Prostate gland (tissue), 2 donors: ENCODE measurements at regions not wholly inside any gene's neighbourhood (a gene's known extent, or its start where the extent isn't known, plus 50 kb on each side); places are given as distances from the start of the nearest gene placed in this dataset.

ENCODE experiments used
- DNase-seq: peaks from one replicate; pipeline ENCODE4 v3.0.0-alpha.2; 2019; ENCODE audit warnings: low spot score
- H3K27ac ChIP-seq, 2 donors: fragments of 200-600 bp; sonication (generic); 2 replicates each; pipeline ENCODE4 v1.5.1; 2017 to 2019
- H3K27me3 ChIP-seq: fragments of 200-600 bp; sonication (generic); replicated peaks from 2 replicates; pipeline ENCODE4 v1.5.1; 2019; ENCODE audit not compliant: insufficient read depth
- H3K36me3 ChIP-seq, 2 donors: fragments of 200-600 bp; sonication (generic); 1 replicate in 1 of 2; 2 replicates in 1 of 2; pipeline versions ENCODE4 v1.5.1 to v1.8.1; 2017 to 2019
- H3K4me1 ChIP-seq: fragments of 200-600 bp; sonication (generic); replicated peaks from 2 replicates; pipeline ENCODE4 v1.5.1; 2019
- H3K4me3 ChIP-seq, 2 donors: fragments of 200-600 bp; sonication (generic); 2 replicates each; pipeline ENCODE4 v1.5.1; 2017 to 2019
- H3K9me3 ChIP-seq: fragments of 200-600 bp; sonication (generic); 2 replicates; pipeline ENCODE4 v1.5.1; 2017
- CTCF ChIP-seq, 4 experiments: fragments of 200-600 bp in 2 of 4; fragments of 450-650 bp in 2 of 4; sonication (generic) in 2 of 4; IDR thresholded peaks; 1 replicate in 3 of 4; 2 replicates in 1 of 4; pipeline ENCODE4 v1.5.1; 2016 to 2019; ENCODE audit warnings: antibody characterized with exemption in 4 of 4, mild to moderate bottlenecking in 2 of 4, moderate library complexity in 2 of 4
- POLR2A ChIP-seq: fragments of 450-650 bp; IDR thresholded peaks from one replicate; pipeline ENCODE4 v1.6.1; 2016; ENCODE audit warnings: antibody characterized with exemption, mild to moderate bottlenecking
- POLR2AphosphoS5 ChIP-seq: sonication (generic); formaldehyde crosslinking; IDR thresholded peaks from one replicate; pipeline ENCODE4 v1.6.1; 2017; ENCODE audit warnings: antibody characterized with exemption
- WGBS: methylation state at CpG from one replicate; pipeline ENCODE4 v1.1.5; 2018; 5-methylcytosine and 5-hydroxymethylcytosine counted together
- intact Hi-C: fragments of 100-400 bp; cut with DNase I; formaldehyde crosslinking; loops from one replicate; pipeline ENCODE4 v1.14.2; 2022

- no peaks in the 10 kb centered on the region for H3K9me3 ChIP-seq
- DNase-seq = no peak
- no peak overlapping the region for H3K27ac ChIP-seq
- no peak overlapping the region for H3K4me3 ChIP-seq
- WGBS = 89% methylated on average over 1 of the region's 1 CpG
- H3K4me1 ChIP-seq = no peaks in the 10 kb centered on the region
- TF ChIP-seq POLR2AphosphoS5 (no peak), POLR2A (no peak), CTCF (IDR thresholded peaks at IDR 0.05) (no peak)
- H3K27me3 ChIP-seq = no peaks in the 10 kb centered on the region
- no peaks in the 10 kb centered on the region for H3K36me3 ChIP-seq
- intact Hi-C loops = no loop called here
These were observed 112.2 kb downstream of the CYB561 start for GRCh38 chr17:63333869-63334268.

GRCh38 chr17:63335831-63336230, 110.3 kb downstream of the CYB561 start:
- TF ChIP-seq POLR2AphosphoS5 (no peak), CTCF (IDR thresholded peaks at IDR 0.05) (no peak), POLR2A (no peak)
- no peak overlapping the region for H3K27ac ChIP-seq
- no peaks in the 10 kb centered on the region for H3K27me3 ChIP-seq
- 92% methylated on average over 1 of the region's 1 CpG for WGBS
- no peak overlapping the region for H3K4me3 ChIP-seq
- H3K36me3 ChIP-seq = no peaks in the 10 kb centered on the region
- H3K4me1 ChIP-seq = no peaks in the 10 kb centered on the region
- no peak for DNase-seq
- intact Hi-C loops = no loop called here
- H3K9me3 ChIP-seq = no peaks in the 10 kb centered on the region

- no peaks in the 10 kb centered on the region for H3K4me1 ChIP-seq
- no peaks in the 10 kb centered on the region for H3K27me3 ChIP-seq
- no peak overlapping the region for H3K27ac ChIP-seq
- whole genome bisulfite sequencing = 87% methylated on average over 5 of the region's 5 CpGs
- no peak overlapping the region for H3K4me3 ChIP-seq
- no peak for TF ChIP-seq POLR2AphosphoS5
- no peak for TF ChIP-seq POLR2A
- H3K9me3 ChIP-seq = no peaks in the 10 kb centered on the region
- DNase-seq = no peak
- intact Hi-C loops = no loop called here
- no peaks in the 10 kb centered on the region for H3K36me3 ChIP-seq
These were observed 108.5 kb downstream of the CYB561 start for GRCh38 chr17:63337579-63337978.

- Histone ChIP-seq H3K9me3 (no peaks in the 10 kb centered on the region), H3K27ac (no peak overlapping the region), H3K27me3 (no peaks in the 10 kb centered on the region), H3K36me3 (no peaks in the 10 kb centered on the region), H3K4me1 (no peaks in the 10 kb centered on the region), H3K4me3 (no peak overlapping the region)
- DNase-seq = no peak
- TF ChIP-seq CTCF (IDR thresholded peaks at IDR 0.05) (no peak), POLR2AphosphoS5 (no peak), POLR2A (no peak)
- intact Hi-C loops = no loop called here
These were observed 107.8 kb downstream of the CYB561 start for GRCh38 chr17:63338272-63338671.

- intact Hi-C loops = no loop called here
- DNase-seq = no peak
- Histone ChIP-seq H3K9me3 (no peaks in the 10 kb centered on the region), H3K27ac (no peak overlapping the region), H3K4me1 (no peaks in the 10 kb centered on the region), H3K4me3 (no peak overlapping the region), H3K36me3 (no peaks in the 10 kb centered on the region), H3K27me3 (no peaks in the 10 kb centered on the region)
- 92% methylated on average over 3 of the region's 3 CpGs for WGBS
- TF ChIP-seq POLR2A (no peak), CTCF (IDR thresholded peaks at IDR 0.05) (no peak), POLR2AphosphoS5 (no peak)
These were observed 104.8 kb downstream of the CYB561 start for GRCh38 chr17:63341276-63341675.
